IMR-90 (cell line): ENCODE measurements at regions not wholly inside any gene's neighbourhood (a gene's known extent, or its start where the extent isn't known, plus 50 kb on each side); places are given as distances from the start of the nearest gene placed in this dataset.
"Not testable (repeated sequence)": the region's sequence is repeated elsewhere in the genome, so short reads cannot be mapped to it uniquely, and the experiment has no call there.

ENCODE experiments used
- ATAC-seq: fragments of 200-7000 bp; cut with Tn5 transposase; 2 replicates; pipeline ENCODE4 v1.9.1; 2020; ENCODE audit warnings: low read depth, mild to moderate bottlenecking, moderate library complexity
- BruUV-seq: library from RNA; stranded (reverse); fragments of 400-500 nt; replicated peaks from 2 replicates; lab custom pipeline; 2021; lab: Mats Ljungman, UMichigan
- CTCF ChIA-PET: fragments of 300-600 bp; formaldehyde crosslinking; extraction: SDS; loops from one replicate; lab custom pipeline; 2021; ENCODE audit warnings: antibody characterized with exemption; lab: Yijun Ruan, JAX
- POLR2A ChIA-PET: fragments of 300-600 bp; sonication (Branson Sonifier 250); formaldehyde crosslinking; loops from one replicate; lab custom pipeline; 2022; ENCODE audit warnings: antibody characterized with exemption; ENCODE audit not compliant: unreplicated experiment; lab: Charles Lee
- DNase-seq: peaks from one replicate; pipeline ENCODE4 v3.0.0; 2013
- H2AFZ ChIP-seq: replicated peaks from 2 replicates; pipeline ENCODE3; 2013; ENCODE audit warnings: low read length, mild to moderate bottlenecking; ENCODE audit not compliant: poor library complexity
- H2AK5ac ChIP-seq: 2 replicates; pipeline ENCODE4 v1.6.1; 2013; ENCODE audit warnings: low read depth, low read length, inconsistent platforms
- H2AK9ac ChIP-seq: replicated peaks from 2 replicates; pipeline ENCODE3; 2013; ENCODE audit warnings: mild to moderate bottlenecking, low read depth, low read length, moderate library complexity; ENCODE audit not compliant: poor library complexity
- H2BK120ac ChIP-seq: 2 replicates; pipeline ENCODE4 v1.6.1; 2013; ENCODE audit warnings: low read depth, low read length, inconsistent platforms
- H2BK15ac ChIP-seq: 3 replicates; pipeline ENCODE4 v1.6.1; 2013; ENCODE audit warnings: low read depth, low read length, inconsistent platforms
- H2BK20ac ChIP-seq: 2 replicates; pipeline ENCODE4 v1.6.1; 2013; ENCODE audit warnings: low read depth, mild to moderate bottlenecking, inconsistent platforms, low read length, moderate library complexity
- H2BK5ac ChIP-seq: 2 replicates; pipeline ENCODE4 v1.6.1; 2013; ENCODE audit warnings: mild to moderate bottlenecking, low read depth, low read length, inconsistent platforms; ENCODE audit not compliant: poor library complexity, severe bottlenecking
- H3K14ac ChIP-seq: replicated peaks from 2 replicates; pipeline ENCODE4 v1.6.1; 2013; ENCODE audit warnings: low read depth, low read length, inconsistent platforms
- H3K18ac ChIP-seq: 2 replicates; pipeline ENCODE4 v1.6.1; 2013; ENCODE audit warnings: low read depth, low read length, control low read depth
- H3K23ac ChIP-seq: 2 replicates; pipeline ENCODE4 v1.6.1; 2013; ENCODE audit warnings: low read depth, low read length, inconsistent platforms
- H3K27ac ChIP-seq: 2 replicates; pipeline ENCODE4 v1.5.1; 2013; ENCODE audit warnings: mild to moderate bottlenecking, control low read depth, low read length; ENCODE audit not compliant: insufficient read depth
- H3K27me3 ChIP-seq: 2 replicates; pipeline ENCODE4 v1.6.1; 2013; ENCODE audit warnings: low read length; ENCODE audit not compliant: control insufficient read depth, insufficient read depth
- H3K36me3 ChIP-seq: 2 replicates; pipeline ENCODE4 v1.6.1; 2013; ENCODE audit warnings: low read length, mixed read lengths; ENCODE audit not compliant: control insufficient read depth, insufficient read depth
- H3K4ac ChIP-seq: 2 replicates; pipeline ENCODE4 v1.6.1; 2013; ENCODE audit warnings: low read depth, low read length, inconsistent platforms
- H3K4me1 ChIP-seq: 2 replicates; pipeline ENCODE4 v1.6.1; 2013; ENCODE audit warnings: low read length, mixed read lengths; ENCODE audit not compliant: control insufficient read depth, insufficient read depth
- H3K4me2 ChIP-seq: 2 replicates; pipeline ENCODE4 v1.6.1; 2013; ENCODE audit warnings: low read depth, mild to moderate bottlenecking, control low read depth, low read length, moderate library complexity
- H3K4me3 ChIP-seq: 2 replicates; pipeline ENCODE4 v1.5.1; 2013; ENCODE audit warnings: low read depth, mild to moderate bottlenecking, control low read depth, low read length, moderate library complexity; ENCODE audit not compliant: insufficient read depth
- H3K56ac ChIP-seq: 2 replicates; pipeline ENCODE4 v1.6.1; 2013; ENCODE audit warnings: low read length, inconsistent platforms; ENCODE audit not compliant: insufficient read depth; ENCODE audit errors: extremely low read depth
- H3K79me1 ChIP-seq, 2 experiments: 2 replicates each; pipeline ENCODE4 v1.6.1; 2013; ENCODE audit warnings: low read length in 2 of 2, inconsistent platforms in 1 of 2, low read depth in 1 of 2
- H3K9ac ChIP-seq: 2 replicates; pipeline ENCODE4 v1.6.1; 2013; ENCODE audit warnings: low read depth, low read length, control low read depth
- H3K9me1 ChIP-seq: 2 replicates; pipeline ENCODE4 v1.6.1; 2013; ENCODE audit warnings: low read length, inconsistent platforms; ENCODE audit not compliant: insufficient read depth
- H3K9me3 ChIP-seq: 2 replicates; pipeline ENCODE4 v1.6.1; 2013; ENCODE audit warnings: low read length; ENCODE audit not compliant: control insufficient read depth, insufficient read depth
- H4K20me1 ChIP-seq: 2 replicates; pipeline ENCODE4 v1.6.1; 2013; ENCODE audit warnings: low read length, inconsistent platforms; ENCODE audit not compliant: insufficient read depth
- H4K5ac ChIP-seq: 2 replicates; pipeline ENCODE4 v1.6.1; 2013; ENCODE audit warnings: mild to moderate bottlenecking, low read depth, low read length, control low read depth
- H4K8ac ChIP-seq, 2 experiments: 2 replicates each; pipeline ENCODE4 v1.6.1; 2013; ENCODE audit warnings: low read depth in 2 of 2, low read length in 2 of 2, control low read depth in 1 of 2, inconsistent platforms in 1 of 2
- H4K91ac ChIP-seq: 2 replicates; pipeline ENCODE4 v1.6.1; 2013; ENCODE audit warnings: low read depth, low read length, inconsistent platforms; ENCODE audit not compliant: insufficient read depth
- WGBS, 2 experiments: methylation state at CpG; one replicate each; pipeline versions ENCODE4 v1.1.5 to v1.1.7; 2013; ENCODE audit warnings: missing lambda C conversion rate in 2 of 2; ENCODE audit not compliant: insufficient read length in 1 of 2; ENCODE audit errors: extremely low coverage in 2 of 2; 5-methylcytosine and 5-hydroxymethylcytosine counted together
- dilution Hi-C: fragments of 300-500 bp; cut with HindIII; formaldehyde crosslinking; loops from one replicate; pipeline ENCODE4 v1.14.3; 2018; ENCODE audit warnings: low sequenced_read_pairs; ENCODE audit not compliant: unreplicated experiment
- in situ Hi-C: fragments of 300-500 bp; cut with MboI; formaldehyde crosslinking; loops from 3 replicates; pipeline ENCODE4 v1.14.3; 2019; ENCODE audit warnings: low sequenced_read_pairs, inconsistent platforms, mixed read lengths
- intact Hi-C: fragments of 100-400 bp; cut with micrococcal nuclease; formaldehyde crosslinking; loops from 2 replicates; pipeline ENCODE4 v1.10.0; 2022

DNA sequence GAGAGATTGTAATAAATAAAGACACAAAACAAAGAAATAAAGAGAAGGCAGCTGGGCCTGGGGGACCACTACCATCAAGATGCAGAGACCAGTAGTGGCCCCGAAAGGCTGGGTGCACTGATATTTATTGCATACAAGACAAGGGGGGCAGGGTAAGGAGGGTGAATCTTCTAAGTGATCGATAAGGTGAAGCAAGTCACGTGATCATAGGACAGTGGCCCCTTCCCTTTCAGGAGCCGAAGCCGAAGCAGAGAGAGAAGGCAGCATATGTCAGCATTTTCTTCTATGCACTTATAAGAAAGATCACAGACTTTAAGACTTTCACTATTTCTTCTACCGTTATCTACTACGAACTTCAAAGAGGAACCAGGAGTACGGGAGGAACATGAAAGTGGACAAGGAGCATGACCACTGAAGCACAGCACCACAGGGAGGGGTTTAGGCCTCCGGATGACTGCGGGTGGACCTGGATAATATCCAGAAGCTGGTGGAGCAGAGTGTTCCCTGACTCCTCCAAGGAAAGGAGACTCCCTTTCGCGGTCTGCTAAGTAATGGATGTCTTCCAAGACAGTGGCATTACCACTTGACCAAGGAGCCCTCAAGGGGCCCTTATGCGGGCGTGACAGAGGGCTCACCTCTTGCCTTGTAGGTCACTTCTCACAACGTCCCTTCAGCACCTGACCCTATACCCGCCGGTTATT, 126.4 kb downstream of the RBM46 start:
- ATAC-seq, CTCF ChIA-PET: not testable (repeated sequence)

More for the DNA sequence above, 126.4 kb downstream of the RBM46 start:
- POLR2A ChIA-PET, H3K18ac ChIP-seq, H3K27me3 ChIP-seq, in situ Hi-C loops, H2AK5ac ChIP-seq, H3K9ac ChIP-seq, H4K5ac ChIP-seq, H3K9me3 ChIP-seq, H4K8ac ChIP-seq, H3K56ac ChIP-seq, H3K4me2 ChIP-seq, H2AFZ ChIP-seq, H2BK15ac ChIP-seq, H4K91ac ChIP-seq, H3K4me1 ChIP-seq, H2BK20ac ChIP-seq, H3K14ac ChIP-seq, intact Hi-C loops, H3K36me3 ChIP-seq, dilution Hi-C loops, H3K27ac ChIP-seq, H3K79me1 ChIP-seq, H2AK9ac ChIP-seq, H2BK120ac ChIP-seq, H4K20me1 ChIP-seq, BruUV-seq, DNase-seq, H3K4me3 ChIP-seq, H3K9me1 ChIP-seq, H2BK5ac ChIP-seq, H3K23ac ChIP-seq, H3K4ac ChIP-seq: not testable (repeated sequence)
- no CpG with 5 or more reads among the region's 17 CpGs for WGBS, 2 experiments
